B cell (primary cell): ENCODE measurements at regions not wholly inside any gene's neighbourhood (a gene's known extent, or its start where the extent isn't known, plus 50 kb on each side); places are given as distances from the start of the nearest gene placed in this dataset.

Experiments used
- ATAC-seq: fragments of 200-7000 bp; cut with Tn5 transposase; one replicate; pipeline ENCODE4 v1.10.0; 2021; ENCODE audit warnings: low read depth, mild to moderate bottlenecking, moderate number of reproducible peaks, moderate library complexity
- CTCF ChIA-PET: fragments of 350-600 bp; sonication (Branson Sonifier 250); formaldehyde crosslinking; loops from one replicate; lab custom pipeline; 2021; ENCODE audit warnings: antibody characterized with exemption, inconsistent platforms; lab: Charles Lee
- POLR2A ChIA-PET: fragments of 350-600 bp; sonication (Branson Sonifier 250); formaldehyde crosslinking; loops from one replicate; lab custom pipeline; 2021; ENCODE audit warnings: antibody characterized with exemption; lab: Charles Lee
- DNase-seq: peaks from one replicate; pipeline ENCODE4 v3.0.0; 2013
- H2AFZ ChIP-seq: 2 replicates; pipeline ENCODE4 v1.6.1; 2012; ENCODE audit warnings: mild to moderate bottlenecking, low read depth, low read length; ENCODE audit not compliant: insufficient read depth, poor library complexity, severe bottlenecking
- H3K27ac ChIP-seq, 2 donors: 1 replicate in 1 of 2; 2 replicates in 1 of 2; pipeline ENCODE4 v1.5.1; 2012 to 2013; ENCODE audit warnings: low read length in 2 of 2, mild to moderate bottlenecking in 2 of 2, moderate library complexity in 1 of 2
- H3K27me3 ChIP-seq, 4 experiments: fragments of 200-600 bp in 1 of 4; sonication (generic) in 1 of 4; replicated peaks in 1 of 4; 1 replicate in 2 of 4; 2 replicates in 2 of 4; pipeline versions ENCODE4 v1.6.1 to v1.7.0; 2013 to 2016; ENCODE audit warnings: low read length in 3 of 4, mild to moderate bottlenecking in 2 of 4, mixed read lengths in 1 of 4, moderate library complexity in 1 of 4; ENCODE audit not compliant: insufficient read depth in 4 of 4, control insufficient read depth in 3 of 4; ENCODE audit errors: control extremely low read depth in 1 of 4
- H3K36me3 ChIP-seq, 2 experiments: replicated peaks in 1 of 2; 1 replicate in 1 of 2; 2 replicates in 1 of 2; pipeline versions ENCODE4 v1.6.1 to v1.7.1; 2013; ENCODE audit warnings: low read length in 1 of 2; ENCODE audit not compliant: insufficient read depth in 2 of 2, control insufficient read depth in 1 of 2; ENCODE audit errors: control extremely low read depth in 1 of 2, extremely low read depth in 1 of 2
- H3K4me1 ChIP-seq, 2 donors: fragments of 200-600 bp in 1 of 2; sonication (generic) in 1 of 2; 1 replicate in 1 of 2; 2 replicates in 1 of 2; pipeline versions ENCODE4 v1.5.1 to v1.6.1; 2013 to 2017; ENCODE audit warnings: low read length in 2 of 2; ENCODE audit not compliant: control insufficient read depth in 2 of 2, insufficient read depth in 2 of 2
- H3K4me2 ChIP-seq: replicated peaks from 2 replicates; pipeline ENCODE3; 2012; ENCODE audit warnings: mild to moderate bottlenecking, low read depth, low read length; ENCODE audit not compliant: poor library complexity, severe bottlenecking
- H3K4me3 ChIP-seq, 5 experiments: fragments of 200-600 bp in 1 of 5; sonication (generic) in 1 of 5; 1 replicate in 3 of 5; 2 replicates in 2 of 5; pipeline versions ENCODE4 v1.5.1 to v1.7.0; 2011 to 2016; ENCODE audit warnings: low read length in 4 of 5, mild to moderate bottlenecking in 4 of 5, low read depth in 2 of 5, control low read depth in 1 of 5, moderate library complexity in 1 of 5; ENCODE audit not compliant: insufficient read depth in 1 of 5; ENCODE audit errors: control extremely low read depth in 1 of 5, extremely low read depth in 1 of 5
- H3K79me2 ChIP-seq: fragments of 200-600 bp; sonication (generic); one replicate; pipeline ENCODE4 v1.6.0; 2016; ENCODE audit warnings: low read length; ENCODE audit not compliant: control insufficient read depth, insufficient read depth
- H3K9ac ChIP-seq: fragments of 200-600 bp; sonication (generic); 2 replicates; pipeline ENCODE4 v1.6.1; 2017; ENCODE audit warnings: mild to moderate bottlenecking, low read length, moderate library complexity
- H3K9me3 ChIP-seq, 3 donors: one replicate each; pipeline versions ENCODE4 v1.6.1 to v1.7.1; 2013; ENCODE audit warnings: low read length in 2 of 3; ENCODE audit not compliant: control insufficient read depth in 2 of 3, insufficient read depth in 1 of 3; ENCODE audit errors: control extremely low read depth in 1 of 3
- H4K20me1 ChIP-seq: 2 replicates; pipeline ENCODE4 v1.6.0; 2012; ENCODE audit warnings: mild to moderate bottlenecking, low read length; ENCODE audit not compliant: insufficient read depth, control insufficient read depth, poor library complexity, severe bottlenecking
- H3K27ac Mint-ChIP-seq: one replicate; pipeline ENCODE4 v1.8.0; 2021; ENCODE audit warnings: mixed read lengths
- H3K27me3 Mint-ChIP-seq: one replicate; pipeline ENCODE4 v1.8.0; 2021; ENCODE audit warnings: mixed read lengths
- H3K4me1 Mint-ChIP-seq: one replicate; pipeline ENCODE4 v1.8.0; 2021; ENCODE audit warnings: mixed read lengths
- H3K4me3 Mint-ChIP-seq: one replicate; pipeline ENCODE4 v1.8.0; 2021; ENCODE audit warnings: mixed read lengths
- H3K9me3 Mint-ChIP-seq: one replicate; pipeline ENCODE4 v1.8.0; 2022; ENCODE audit warnings: mixed read lengths; ENCODE audit not compliant: insufficient read depth
- CTCF ChIP-seq: fragments of 200-600 bp; IDR thresholded peaks from one replicate; pipeline ENCODE4 v1.8.0; 2022; ENCODE audit warnings: antibody characterized with exemption, mild to moderate bottlenecking
- EZH2 ChIP-seq: IDR thresholded peaks from 2 replicates; pipeline ENCODE4 v1.6.1; 2012; ENCODE audit warnings: borderline replicate concordance, low read depth, mild to moderate bottlenecking, moderate library complexity, low read length; ENCODE audit not compliant: insufficient read depth, poor library complexity, severe bottlenecking
- WGBS: methylation state at CpG from one replicate; pipeline ENCODE4 v1.1.5; 2013; ENCODE audit warnings: missing lambda C conversion rate; ENCODE audit not compliant: insufficient coverage; 5-methylcytosine and 5-hydroxymethylcytosine counted together
- intact Hi-C: fragments of 100-400 bp; cut with micrococcal nuclease; formaldehyde crosslinking; loops from one replicate; pipeline ENCODE4 v1.10.0; 2022

DNA sequence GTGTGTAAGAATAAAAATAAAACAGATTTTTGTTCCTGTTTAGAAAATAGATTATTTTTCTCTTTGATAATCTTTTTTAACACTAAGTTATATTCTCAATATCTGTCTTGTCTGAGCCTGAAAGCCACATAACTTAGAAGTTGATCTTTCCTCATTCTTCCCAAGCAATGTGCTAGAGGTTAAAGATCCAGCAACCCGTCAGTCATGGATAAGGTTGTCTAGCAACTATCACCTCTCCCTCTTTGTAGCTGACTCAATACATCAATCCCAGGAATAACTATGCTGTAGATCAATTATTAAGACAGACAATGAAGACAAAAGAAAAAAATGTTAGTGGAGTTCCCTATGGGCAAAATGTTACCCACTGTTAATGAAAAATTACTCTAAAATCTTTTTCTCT, 813.1 kb upstream of the CCDC179 start:
- CTCF ChIA-PET = no interaction called here
- no peaks in the 10 kb centered on the region for H3K79me2 ChIP-seq
- H3K4me3 ChIP-seq = no peak overlapping the region
- H3K27me3 ChIP-seq = no peaks in the 10 kb centered on the region
- no CpG with 5 or more reads among the region's 1 CpG for WGBS
- H3K4me1 ChIP-seq = no peaks in the 10 kb centered on the region
- H2AFZ ChIP-seq = no peak overlapping the region
- Mint-ChIP-seq H3K4me3 (no peak overlapping the region), H3K4me1 (no peaks in the 10 kb centered on the region), H3K9me3 (no peaks in the 10 kb centered on the region), H3K27me3 (no peaks in the 10 kb centered on the region), H3K27ac (no peak overlapping the region)
- intact Hi-C loops = no loop called here
- DNase-seq (no peak), ATAC-seq (no peak)
- H3K9me3 ChIP-seq = no peaks in the 10 kb centered on the region
- H3K36me3 ChIP-seq = no peaks in the 10 kb centered on the region
- H3K9ac ChIP-seq = no peak overlapping the region
- no peak overlapping the region for H3K27ac ChIP-seq
- POLR2A ChIA-PET = no interaction called here
- TF ChIP-seq EZH2 (no peak), CTCF (no peak)
- no peak overlapping the region for H3K4me2 ChIP-seq
- no peaks in the 10 kb centered on the region for H4K20me1 ChIP-seq

GRCh38 chr11:23674866-23675265, 814.6 kb upstream of the CCDC179 start:
- Histone ChIP-seq H2AFZ (no peak overlapping the region), H3K79me2 (no peaks in the 10 kb centered on the region), H3K4me3 (no peak overlapping the region), H4K20me1 (no peaks in the 10 kb centered on the region), H3K9me3 (peaks cover 0 to 7% (median 0%) of the 10 kb centered on the region in 3 donors), H3K9ac (no peak overlapping the region), H3K27me3 (no peaks in the 10 kb centered on the region), H3K4me1 (no peaks in the 10 kb centered on the region), H3K27ac (no peak overlapping the region), H3K36me3 (no peaks in the 10 kb centered on the region), H3K4me2 (no peak overlapping the region)
- Mint-ChIP-seq H3K27me3 (no peaks in the 10 kb centered on the region), H3K4me1 (no peaks in the 10 kb centered on the region), H3K9me3 (no peaks in the 10 kb centered on the region), H3K4me3 (no peak overlapping the region), H3K27ac (no peak overlapping the region)
- ChIA-PET POLR2A (no interaction called here), CTCF (no interaction called here)
- TF ChIP-seq CTCF = no peak
- no peak for TF ChIP-seq EZH2
- intact Hi-C loops = no loop called here
- DNase-seq = no peak
- ATAC-seq = no peak
